Small intestine (tissue), 7 donors: ENCODE measurements at regions not wholly inside any gene's neighbourhood (a gene's known extent, or its start where the extent isn't known, plus 50 kb on each side); places are given as distances from the start of the nearest gene placed in this dataset.

Experiments
- DNase-seq, 2 donors: peaks; one replicate each; pipeline versions ENCODE4 v3.0.0 to v3.0.0-alpha.2; 2013
- FAIRE-seq: peaks from 2 replicates; lab custom pipeline; 2012; peaks lifted over from hg19 to GRCh38; lab: Jason Lieb, UNC
- H3K27ac ChIP-seq, 3 donors: one replicate each; pipeline ENCODE4 v1.5.1; 2013; ENCODE audit warnings: low read length in 2 of 3, mild to moderate bottlenecking in 2 of 3, control low read depth in 1 of 3, inconsistent platforms in 1 of 3, low read depth in 1 of 3, moderate library complexity in 1 of 3
- H3K27me3 ChIP-seq, 3 donors: one replicate each; pipeline ENCODE4 v1.6.1; 2013; ENCODE audit warnings: low read length in 3 of 3, inconsistent platforms in 1 of 3; ENCODE audit not compliant: control insufficient read depth in 3 of 3, insufficient read depth in 3 of 3
- H3K36me3 ChIP-seq, 3 donors: one replicate each; pipeline ENCODE4 v1.6.1; 2013; ENCODE audit warnings: low read length in 3 of 3, inconsistent platforms in 1 of 3, low read depth in 1 of 3, mild to moderate bottlenecking in 1 of 3, moderate library complexity in 1 of 3; ENCODE audit not compliant: control insufficient read depth in 3 of 3, insufficient read depth in 2 of 3
- H3K4me1 ChIP-seq, 3 donors: one replicate each; pipeline ENCODE4 v1.6.1; 2013; ENCODE audit warnings: low read length in 2 of 3, inconsistent platforms in 1 of 3, low read depth in 1 of 3, mild to moderate bottlenecking in 1 of 3, moderate library complexity in 1 of 3; ENCODE audit not compliant: control insufficient read depth in 3 of 3, insufficient read depth in 2 of 3
- H3K4me3 ChIP-seq, 3 donors: one replicate each; pipeline ENCODE4 v1.5.1; 2013; ENCODE audit warnings: low read length in 3 of 3, control low read depth in 1 of 3, inconsistent platforms in 1 of 3, low read depth in 1 of 3, mild to moderate bottlenecking in 1 of 3, moderate library complexity in 1 of 3
- H3K9me3 ChIP-seq, 2 donors: one replicate each; pipeline ENCODE4 v1.6.1; 2013; ENCODE audit warnings: low read depth in 1 of 2, low read length in 1 of 2; ENCODE audit not compliant: control insufficient read depth in 2 of 2, insufficient read depth in 1 of 2
- WGBS, 3 donors: extraction: QIAGEN DNeasy Blood & Tissue Kit; methylation state at CpG; one replicate each; pipeline ENCODE4 v1.1.7; 2013; 5-methylcytosine and 5-hydroxymethylcytosine counted together
- donor health status: healthy with polysubstance abuse.
- donor health status: control.
- donor health status: control.
- donor health status: Bipolar disorder and iron deficiency.
- donor health status: healthy.

- H3K4me1 ChIP-seq, result no peaks in the 10 kb centered on the region
- no peak overlapping the region for H3K4me3 ChIP-seq
- no peak for DNase-seq
- H3K27me3 ChIP-seq, result no peaks in the 10 kb centered on the region
- H3K36me3 ChIP-seq, result peaks cover 0 to 5% (median 0%) of the 10 kb centered on the region in 3 donors
- no peak for FAIRE-seq
- H3K27ac ChIP-seq, result no peak overlapping the region
- no peaks in the 10 kb centered on the region for H3K9me3 ChIP-seq
- 60 to 66% (median 62%) methylated on average over 10 of the region's 10 CpGs for WGBS, 3 donors
Observed at GRCh38 chr2:236359426-236360045, 95.3 kb upstream of the ASB18 start.

- DNase-seq, result no peak
- Histone ChIP-seq H3K27me3 (no peaks in the 10 kb centered on the region), H3K4me3 (no peak overlapping the region), H3K27ac (no peak overlapping the region), H3K36me3 (peaks cover 0 to 4% (median 0%) of the 10 kb centered on the region in 3 donors), H3K9me3 (no peaks in the 10 kb centered on the region), H3K4me1 (no peaks in the 10 kb centered on the region)
- no peak for FAIRE-seq
- WGBS, 3 donors, result 75 to 85% (median 82%) methylated on average over 4 of the region's 4 CpGs
Observed at GRCh38 chr2:236360496-236360895, 96.3 kb upstream of the ASB18 start.

DNA sequence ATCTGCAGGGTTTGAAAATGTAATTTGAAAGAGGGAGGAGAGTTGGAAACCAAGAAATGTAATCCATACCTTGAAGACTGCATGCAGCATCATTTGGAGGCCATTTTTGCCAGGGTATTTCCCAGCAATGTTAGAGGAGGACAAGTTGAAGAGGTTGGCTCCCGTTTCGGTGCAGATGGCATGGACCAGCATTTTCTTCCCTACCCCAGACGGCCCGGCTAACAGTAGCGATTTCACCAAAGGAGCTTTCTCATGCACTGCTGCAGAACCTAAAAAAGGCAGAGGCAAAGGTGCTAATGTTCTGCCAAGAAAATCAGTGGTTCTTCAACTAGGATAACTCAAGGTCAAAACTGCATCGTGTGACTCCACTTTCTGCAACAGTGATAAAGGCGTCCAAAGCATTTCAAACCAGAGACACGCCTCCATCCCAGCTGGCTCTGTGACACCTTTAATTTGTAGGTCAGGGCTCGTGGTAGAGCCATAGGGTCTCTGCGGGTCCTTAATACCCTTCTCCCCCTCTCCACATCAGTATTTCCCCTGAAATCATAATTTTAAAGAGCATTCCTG is 99.6 kb upstream of the ASB18 start:
- DNase-seq (no peak), FAIRE-seq (no peak)
- H3K9me3 ChIP-seq, result no peaks in the 10 kb centered on the region
- no peak overlapping the region for H3K4me3 ChIP-seq
- no peaks in the 10 kb centered on the region for H3K4me1 ChIP-seq
- H3K27me3 ChIP-seq, result no peaks in the 10 kb centered on the region
- 70 to 85% (median 81%) methylated on average over 10 of the region's 10 CpGs for WGBS, 3 donors
- H3K27ac ChIP-seq, result no peak overlapping the region
- H3K36me3 ChIP-seq, result peaks cover 0 to 15% (median 0%) of the 10 kb centered on the region in 3 donors

DNA sequence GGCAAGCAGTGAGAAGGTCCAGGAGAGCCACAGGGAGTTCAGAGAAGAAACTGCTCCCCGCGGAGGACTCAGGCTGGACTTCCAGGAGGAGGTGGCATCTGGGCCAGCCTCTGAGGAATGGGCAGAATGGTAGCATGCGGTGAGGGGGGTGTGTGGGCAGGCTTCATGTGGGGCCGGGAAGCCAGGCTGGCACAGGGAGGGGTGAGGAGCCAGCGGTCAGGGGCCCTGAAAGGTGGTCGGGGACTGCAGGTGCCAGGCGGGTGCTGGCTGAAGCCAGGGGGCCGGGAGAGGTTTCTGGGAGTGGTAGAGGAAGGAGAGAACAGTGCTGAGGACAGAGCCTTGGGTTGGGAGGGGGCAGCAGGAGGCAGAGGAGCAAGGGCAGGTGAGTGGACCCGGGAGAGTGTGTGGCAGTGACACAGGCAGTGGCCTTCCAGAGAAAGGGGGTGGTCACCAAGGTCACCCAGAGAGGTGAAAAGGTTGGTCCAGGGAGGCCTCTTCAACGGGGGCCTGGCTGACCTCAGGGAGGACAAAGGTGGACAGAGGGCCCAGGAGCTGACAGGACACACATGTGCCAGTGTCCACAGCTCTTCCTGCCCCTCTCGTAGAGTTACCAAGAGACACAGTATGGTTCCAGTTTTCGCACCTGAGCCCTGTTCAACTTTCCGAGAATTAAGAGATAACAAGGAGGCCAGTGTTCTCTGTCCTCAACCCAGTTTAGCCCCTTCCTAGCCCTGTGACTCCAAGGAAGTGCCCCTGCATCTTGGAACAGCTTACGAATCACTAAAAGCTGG is 101.2 kb upstream of the ASB18 start:
- WGBS, 3 donors, result 75 to 87% (median 77%) methylated on average over 14 of the region's 14 CpGs
- FAIRE-seq, result no peak

DNA sequence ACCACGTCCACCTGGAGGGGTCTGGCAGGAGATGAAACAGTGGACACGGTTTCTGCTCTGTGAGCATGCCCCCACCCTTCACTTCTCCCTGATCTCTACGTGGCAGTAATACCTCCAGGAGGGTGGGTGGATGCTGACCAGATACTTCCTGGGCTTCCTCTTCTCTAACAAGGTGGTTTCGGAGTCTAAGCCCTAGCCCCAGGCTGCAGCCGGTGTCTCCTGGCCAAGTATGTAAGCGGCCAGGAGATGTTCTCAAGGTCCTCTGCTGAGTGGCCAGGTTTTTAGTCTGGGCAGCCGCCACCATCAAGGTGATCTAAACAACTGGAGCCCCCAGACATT is 101.8 kb upstream of the ASB18 start:
- Histone ChIP-seq H3K9me3 (no peaks in the 10 kb centered on the region), H3K4me1 (no peaks in the 10 kb centered on the region), H3K27ac (no peak overlapping the region), H3K27me3 (no peaks in the 10 kb centered on the region), H3K4me3 (no peak overlapping the region), H3K36me3 (peaks cover 0 to 12% (median 0%) of the 10 kb centered on the region in 3 donors)
- DNase-seq (no peak), FAIRE-seq (no peak)
- WGBS, 3 donors, result 59 to 75% (median 65%) methylated on average over 7 of the region's 7 CpGs

More for the DNA sequence above, 101.2 kb upstream of the ASB18 start:
- Histone ChIP-seq H3K4me1 (no peaks in the 10 kb centered on the region), H3K9me3 (no peaks in the 10 kb centered on the region), H3K27me3 (no peaks in the 10 kb centered on the region), H3K36me3 (peaks cover 0 to 12% (median 0%) of the 10 kb centered on the region in 3 donors), H3K27ac (no peak overlapping the region), H3K4me3 (no peak overlapping the region)
- DNase-seq, result no peak

GRCh38 chr2:236366397-236366796 is 102.2 kb upstream of the ASB18 start:
- DNase-seq (no peak), FAIRE-seq (no peak)
- WGBS, 3 donors, result 29 to 31% (median 31%) methylated on average over 3 of the region's 3 CpGs
- H3K4me3 ChIP-seq, result no peak overlapping the region
- H3K4me1 ChIP-seq, result no peaks in the 10 kb centered on the region
- no peaks in the 10 kb centered on the region for H3K9me3 ChIP-seq
- H3K27me3 ChIP-seq, result no peaks in the 10 kb centered on the region
- H3K27ac ChIP-seq, result no peak overlapping the region
- H3K36me3 ChIP-seq, result peaks cover 0 to 12% (median 0%) of the 10 kb centered on the region in 3 donors

DNA sequence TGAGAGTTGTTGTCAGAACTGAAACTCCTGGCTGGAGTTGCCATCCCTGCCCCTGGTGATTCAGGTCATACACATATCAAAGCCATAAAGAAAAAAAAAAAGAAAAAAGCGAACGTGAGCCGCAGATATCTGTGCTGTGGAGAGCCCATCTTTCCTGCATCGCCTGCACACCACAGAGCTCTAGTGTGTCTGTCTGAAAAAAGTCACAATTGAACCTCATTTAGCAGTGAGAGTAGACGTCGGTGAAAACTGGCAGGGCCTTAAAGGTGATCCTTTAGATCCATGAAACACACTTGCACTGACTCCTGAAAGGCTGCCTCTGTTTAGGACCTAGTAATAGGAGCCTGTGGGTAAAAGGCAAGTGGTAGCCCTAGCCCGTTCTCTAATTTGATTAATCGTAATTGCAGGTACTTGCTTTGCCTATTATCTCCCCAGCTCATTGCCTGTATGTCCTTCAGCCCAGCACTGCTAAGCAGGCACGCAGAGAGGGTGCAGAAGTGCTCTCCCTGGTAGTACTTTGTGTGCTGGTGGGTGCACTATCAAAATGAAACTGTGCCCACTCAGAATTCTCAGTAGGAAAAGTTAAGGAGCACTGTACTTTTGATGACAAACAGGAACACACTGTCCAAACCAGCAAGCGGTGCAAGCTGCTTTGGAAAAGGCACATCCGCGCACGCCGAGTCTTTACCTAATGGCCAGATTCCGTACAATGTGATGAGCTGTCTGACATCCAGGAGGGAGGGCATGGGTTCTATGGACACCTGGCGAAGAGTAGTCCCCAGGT is 103.5 kb upstream of the ASB18 start:
- Histone ChIP-seq H3K4me1 (no peaks in the 10 kb centered on the region), H3K27ac (no peak overlapping the region), H3K36me3 (peaks cover 0 to 12% (median 0%) of the 10 kb centered on the region in 3 donors), H3K4me3 (no peak overlapping the region), H3K27me3 (no peaks in the 10 kb centered on the region), H3K9me3 (no peaks in the 10 kb centered on the region)
- WGBS, 3 donors, result 80 to 92% (median 82%) methylated on average over 16 of the region's 16 CpGs
- no peak for DNase-seq
- no peak for FAIRE-seq

- Histone ChIP-seq H3K27ac (no peak overlapping the region), H3K4me3 (no peak overlapping the region), H3K9me3 (no peaks in the 10 kb centered on the region), H3K4me1 (no peaks in the 10 kb centered on the region), H3K36me3 (peaks cover 0 to 12% (median 0%) of the 10 kb centered on the region in 3 donors), H3K27me3 (no peaks in the 10 kb centered on the region)
- no peak for FAIRE-seq
- 42 to 56% (median 45%) methylated on average over 14 of the region's 14 CpGs for WGBS, 3 donors
- DNase-seq, result peak in 1 of 2 donors; percentile 74
Observed at GRCh38 chr2:236369661-236370062, 105.5 kb upstream of the ASB18 start.
